Stimulated activated memory B cell treated with anti-CD40 and anti-IgM and Interleukin-4, amounts not matched to agents 10 μg/mL and 1 μg/mL and 100 μg/mL, for 72 hours (primary cell): ENCODE measurements at regions not wholly inside any gene's neighbourhood (a gene's known extent, or its start where the extent isn't known, plus 50 kb on each side); places are given as distances from the start of the nearest gene placed in this dataset.

Source experiments
- ATAC-seq: fragments of 150-1000 bp; cut with Tn5 transposase; 2 replicates; pipeline ENCODE4 v1.10.0; 2021
- H3K27ac Mint-ChIP-seq: one replicate; pipeline ENCODE4 v1.8.0; 2022; ENCODE audit warnings: mild to moderate bottlenecking, mixed read lengths
- H3K27me3 Mint-ChIP-seq: one replicate; pipeline ENCODE4 v1.8.0; 2022; ENCODE audit warnings: mixed read lengths
- H3K36me3 Mint-ChIP-seq: one replicate; pipeline ENCODE4 v1.8.0; 2022; ENCODE audit warnings: mixed read lengths
- H3K4me1 Mint-ChIP-seq: one replicate; pipeline ENCODE4 v1.8.0; 2022; ENCODE audit warnings: mixed read lengths
- H3K4me3 Mint-ChIP-seq: one replicate; pipeline ENCODE4 v1.8.0; 2022; ENCODE audit warnings: mild to moderate bottlenecking, moderate library complexity, mixed read lengths
- H3K9me3 Mint-ChIP-seq: one replicate; pipeline ENCODE4 v1.8.0; 2022; ENCODE audit warnings: mixed read lengths

DNA sequence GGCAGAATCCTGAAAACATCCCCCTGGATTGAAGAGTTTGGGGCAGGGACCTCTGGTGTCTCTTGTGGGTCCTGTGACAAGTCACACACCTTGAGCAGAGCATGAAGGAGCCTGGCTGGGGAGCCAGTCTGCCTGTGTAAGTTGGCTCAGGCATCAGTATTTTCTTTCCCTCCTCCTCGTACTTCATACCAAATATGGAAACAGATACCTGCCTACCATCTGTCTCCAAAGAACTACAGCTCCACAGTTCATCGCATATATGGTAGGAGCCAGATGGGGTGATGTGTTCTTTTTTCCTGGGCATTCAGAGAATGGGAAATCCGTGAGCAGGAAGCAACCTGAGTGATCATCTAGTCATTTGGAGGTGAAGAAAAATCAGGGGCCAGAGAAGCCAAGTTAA is 177.3 kb upstream of the RAD23B start:
- no peak overlapping the region for H3K27ac Mint-ChIP-seq
- peaks cover 24% of the 10 kb centered on the region for H3K27me3 Mint-ChIP-seq
- H3K36me3 Mint-ChIP-seq, result no peaks in the 10 kb centered on the region
- peaks cover 2% of the 10 kb centered on the region for H3K9me3 Mint-ChIP-seq
- no peaks in the 10 kb centered on the region for H3K4me1 Mint-ChIP-seq
- H3K4me3 Mint-ChIP-seq, result no peak overlapping the region
- no peak for ATAC-seq

- no peaks in the 10 kb centered on the region for H3K36me3 Mint-ChIP-seq
- no peak overlapping the region for H3K4me3 Mint-ChIP-seq
- no peak overlapping the region for H3K27ac Mint-ChIP-seq
- no peaks in the 10 kb centered on the region for H3K4me1 Mint-ChIP-seq
- H3K9me3 Mint-ChIP-seq, result peaks cover 2% of the 10 kb centered on the region
- peaks cover 24% of the 10 kb centered on the region for H3K27me3 Mint-ChIP-seq
- ATAC-seq, result no peak
Measured at GRCh38 chr9:107106416-107106815, 176.7 kb upstream of the RAD23B start.

DNA sequence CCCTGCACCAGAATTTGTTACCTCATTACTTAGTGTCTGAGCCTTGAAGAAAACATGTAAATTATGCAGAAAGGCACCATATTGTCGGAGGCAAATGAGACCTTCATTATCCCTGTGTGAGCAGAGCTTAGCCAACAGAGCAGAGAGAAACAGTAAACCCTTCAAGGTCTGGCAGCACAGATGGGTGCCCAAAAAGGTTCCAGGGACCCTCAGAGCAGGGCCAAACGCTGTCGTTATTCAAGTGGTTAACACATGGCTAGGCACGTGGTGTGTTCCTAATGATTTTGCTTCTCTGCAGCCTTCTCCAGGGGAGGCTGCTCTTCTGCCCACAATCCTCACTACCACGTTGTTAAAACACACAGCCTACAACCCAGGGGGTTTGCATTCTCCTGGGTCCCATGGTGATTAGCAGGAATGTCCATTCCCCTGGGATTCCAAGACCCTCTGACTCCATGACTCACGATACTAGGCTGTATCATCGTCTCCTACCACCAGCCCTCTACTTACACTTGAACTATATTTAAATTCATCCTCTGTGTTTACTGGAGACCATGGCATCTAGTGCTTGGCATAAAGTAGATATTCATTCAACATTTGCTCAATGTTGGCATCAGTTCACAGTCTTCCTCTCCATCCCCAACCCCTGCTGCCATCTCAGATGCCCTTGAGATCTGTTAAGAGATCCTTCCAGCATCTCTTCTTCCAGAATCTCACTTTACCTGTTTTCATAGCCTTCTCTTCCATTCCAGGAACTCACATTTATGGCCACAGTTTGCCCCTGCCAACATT is 174.5 kb upstream of the RAD23B start:
- no peaks in the 10 kb centered on the region for H3K36me3 Mint-ChIP-seq
- ATAC-seq, result no peak
- peaks cover 6% of the 10 kb centered on the region for H3K4me1 Mint-ChIP-seq
- H3K9me3 Mint-ChIP-seq, result peaks cover 2% of the 10 kb centered on the region
- H3K4me3 Mint-ChIP-seq, result no peak overlapping the region
- H3K27ac Mint-ChIP-seq, result no peak overlapping the region
- peaks cover 34% of the 10 kb centered on the region for H3K27me3 Mint-ChIP-seq

DNA sequence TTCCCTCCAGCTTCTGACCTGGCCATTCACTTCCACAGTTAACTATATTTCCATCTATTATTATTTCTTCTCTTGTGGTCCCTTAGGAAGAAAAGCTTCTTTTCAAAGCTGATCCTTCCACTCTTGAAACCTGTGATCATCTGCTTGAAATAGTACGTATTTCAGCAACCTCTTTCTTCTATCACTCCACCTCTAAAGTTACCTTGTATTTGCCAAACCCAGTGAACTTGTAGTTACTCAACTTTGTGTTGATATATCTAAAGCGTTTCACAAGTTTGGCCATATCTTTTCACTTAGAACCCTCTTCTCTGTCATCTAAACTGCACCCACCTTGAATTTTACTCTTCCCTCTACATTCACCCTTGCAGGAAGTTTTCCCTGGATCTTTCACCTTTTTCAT is 173.8 kb upstream of the RAD23B start:
- no peak overlapping the region for H3K27ac Mint-ChIP-seq
- H3K9me3 Mint-ChIP-seq, result peaks cover 2% of the 10 kb centered on the region
- H3K36me3 Mint-ChIP-seq, result no peaks in the 10 kb centered on the region
- H3K4me1 Mint-ChIP-seq, result peaks cover 9% of the 10 kb centered on the region
- ATAC-seq, result no peak
- H3K27me3 Mint-ChIP-seq, result peaks cover 38% of the 10 kb centered on the region
- no peak overlapping the region for H3K4me3 Mint-ChIP-seq

DNA sequence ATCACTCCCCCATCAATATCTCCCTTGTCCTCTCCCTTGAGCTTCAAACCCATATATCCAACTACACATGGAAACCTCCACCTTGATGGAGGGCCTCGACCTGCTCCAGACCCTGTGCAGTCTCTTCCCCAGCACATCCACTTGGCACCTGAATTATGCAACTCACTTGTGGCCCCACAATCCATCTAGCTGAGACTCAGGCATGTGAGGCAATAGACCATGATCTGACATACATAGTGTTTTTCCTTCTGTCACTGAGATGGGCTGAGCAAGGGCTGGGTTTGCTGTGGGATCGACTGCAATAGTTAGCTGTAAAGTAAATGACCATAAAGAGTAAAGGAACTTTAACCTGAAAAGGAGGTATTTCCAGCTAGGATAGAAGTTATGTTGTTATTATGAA is 172.9 kb upstream of the RAD23B start:
- no peak for ATAC-seq
- H3K9me3 Mint-ChIP-seq, result peaks cover 2% of the 10 kb centered on the region
- no peak overlapping the region for H3K4me3 Mint-ChIP-seq
- H3K27me3 Mint-ChIP-seq, result peaks cover 40% of the 10 kb centered on the region
- H3K4me1 Mint-ChIP-seq, result peaks cover 14% of the 10 kb centered on the region
- no peaks in the 10 kb centered on the region for H3K36me3 Mint-ChIP-seq
- no peak overlapping the region for H3K27ac Mint-ChIP-seq

DNA sequence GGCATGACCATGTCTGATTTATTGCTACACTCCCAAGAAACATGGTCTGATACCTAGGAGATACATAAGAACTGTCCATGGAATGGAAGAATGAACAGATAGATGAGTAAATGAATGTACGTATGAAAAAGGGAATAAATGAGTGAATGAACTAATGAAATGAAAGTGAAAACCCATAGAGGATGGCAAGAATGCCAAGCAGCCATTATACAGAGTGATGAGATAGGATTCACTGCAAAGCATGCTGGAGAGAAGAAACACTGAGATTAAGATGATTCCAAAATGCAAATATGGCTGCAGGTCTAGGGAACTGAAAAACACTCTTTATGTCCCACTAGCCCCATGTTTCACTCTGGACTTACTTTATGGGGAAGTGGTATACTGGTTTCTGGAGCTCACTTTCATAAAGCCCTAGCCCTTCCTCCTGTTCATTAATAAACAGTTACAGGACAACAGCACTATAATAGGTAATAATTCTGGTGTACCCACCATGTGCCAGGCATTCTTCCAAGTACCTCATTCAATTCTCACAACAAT is 170.3 kb upstream of the RAD23B start:
- Mint-ChIP-seq H3K27ac (no peak overlapping the region), H3K4me1 (peaks cover 14% of the 10 kb centered on the region), H3K4me3 (no peak overlapping the region), H3K27me3 (peaks cover 34% of the 10 kb centered on the region), H3K9me3 (peaks cover 2% of the 10 kb centered on the region), H3K36me3 (no peaks in the 10 kb centered on the region)
- ATAC-seq, result peak; percentile 66

GRCh38 chr9:107118863-107119624 is 164.0 kb upstream of the RAD23B start:
- Mint-ChIP-seq H3K4me3 (no peak overlapping the region), H3K27ac (no peak overlapping the region), H3K27me3 (peaks cover 20% of the 10 kb centered on the region), H3K4me1 (peaks cover 8% of the 10 kb centered on the region), H3K9me3 (no peaks in the 10 kb centered on the region), H3K36me3 (no peaks in the 10 kb centered on the region)
- no peak for ATAC-seq

DNA sequence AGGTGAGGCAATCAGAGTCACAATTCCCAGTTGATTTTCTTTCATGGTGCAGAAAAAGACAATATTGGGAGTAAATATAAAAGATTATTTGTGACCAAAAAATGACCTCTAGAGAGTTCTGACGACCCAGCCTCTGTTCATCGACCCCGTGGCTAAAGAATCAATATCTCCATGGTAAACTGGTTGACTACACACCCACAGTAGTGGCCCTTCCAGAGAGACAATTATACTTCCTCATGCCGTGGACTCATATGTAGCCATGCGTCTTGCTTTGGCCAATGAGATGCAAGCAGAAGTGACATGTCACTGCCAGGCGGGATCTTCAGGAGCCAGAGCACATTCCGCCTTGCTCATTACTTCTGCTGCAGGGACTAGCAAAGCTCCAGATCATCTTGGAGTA is 163.3 kb upstream of the RAD23B start:
- H3K4me3 Mint-ChIP-seq, result no peak overlapping the region
- no peaks in the 10 kb centered on the region for H3K9me3 Mint-ChIP-seq
- no peak for ATAC-seq
- no peaks in the 10 kb centered on the region for H3K36me3 Mint-ChIP-seq
- H3K27me3 Mint-ChIP-seq, result peaks cover 15% of the 10 kb centered on the region
- peaks cover under 1% of the 10 kb centered on the region for H3K4me1 Mint-ChIP-seq
- no peak overlapping the region for H3K27ac Mint-ChIP-seq

DNA sequence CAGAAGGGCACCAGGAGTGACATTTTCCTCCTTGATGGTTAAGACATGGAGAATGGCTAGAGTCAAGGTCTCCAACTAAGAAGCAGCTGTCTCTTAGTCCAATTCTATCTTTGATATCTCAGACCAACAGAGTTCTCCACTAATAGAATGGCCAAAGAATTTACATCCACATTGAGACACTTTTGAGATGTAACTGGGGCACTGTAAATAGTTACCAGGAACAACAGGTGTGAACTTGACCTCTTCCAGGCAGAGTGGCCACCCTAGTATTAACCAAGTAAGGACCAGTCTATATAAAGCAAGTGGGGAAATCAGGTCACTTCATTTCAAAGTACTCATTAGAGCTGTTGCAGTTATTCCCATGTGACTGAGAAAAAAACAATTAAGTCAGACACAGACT is 159.7 kb upstream of the RAD23B start:
- no peaks in the 10 kb centered on the region for H3K36me3 Mint-ChIP-seq
- no peak overlapping the region for H3K27ac Mint-ChIP-seq
- peaks cover 14% of the 10 kb centered on the region for H3K27me3 Mint-ChIP-seq
- no peak for ATAC-seq
- H3K4me3 Mint-ChIP-seq, result no peak overlapping the region
- H3K9me3 Mint-ChIP-seq, result no peaks in the 10 kb centered on the region
- H3K4me1 Mint-ChIP-seq, result no peaks in the 10 kb centered on the region

DNA sequence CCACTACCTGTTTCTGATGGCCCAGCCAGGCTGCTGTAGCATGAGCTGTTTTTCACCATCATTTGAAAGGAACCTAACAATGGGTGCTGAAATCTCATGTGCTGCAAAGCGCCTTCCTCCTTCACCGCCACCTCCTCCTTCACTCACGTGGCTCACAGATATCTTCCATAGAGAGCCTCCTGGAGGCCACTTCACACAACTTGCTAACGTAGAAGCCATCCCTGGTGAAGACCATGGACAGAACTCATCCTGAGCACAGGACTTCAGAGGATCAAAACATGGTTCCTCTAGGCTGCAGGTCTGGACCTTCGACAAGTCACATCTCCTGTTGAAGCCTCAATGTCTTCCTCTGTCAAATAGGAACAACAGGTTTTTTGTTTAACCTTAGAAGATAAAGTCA is 155.5 kb upstream of the RAD23B start:
- Mint-ChIP-seq H3K27me3 (peaks cover 7% of the 10 kb centered on the region), H3K9me3 (no peaks in the 10 kb centered on the region), H3K4me3 (no peak overlapping the region), H3K27ac (no peak overlapping the region), H3K36me3 (no peaks in the 10 kb centered on the region), H3K4me1 (no peaks in the 10 kb centered on the region)
- ATAC-seq, result no peak

DNA sequence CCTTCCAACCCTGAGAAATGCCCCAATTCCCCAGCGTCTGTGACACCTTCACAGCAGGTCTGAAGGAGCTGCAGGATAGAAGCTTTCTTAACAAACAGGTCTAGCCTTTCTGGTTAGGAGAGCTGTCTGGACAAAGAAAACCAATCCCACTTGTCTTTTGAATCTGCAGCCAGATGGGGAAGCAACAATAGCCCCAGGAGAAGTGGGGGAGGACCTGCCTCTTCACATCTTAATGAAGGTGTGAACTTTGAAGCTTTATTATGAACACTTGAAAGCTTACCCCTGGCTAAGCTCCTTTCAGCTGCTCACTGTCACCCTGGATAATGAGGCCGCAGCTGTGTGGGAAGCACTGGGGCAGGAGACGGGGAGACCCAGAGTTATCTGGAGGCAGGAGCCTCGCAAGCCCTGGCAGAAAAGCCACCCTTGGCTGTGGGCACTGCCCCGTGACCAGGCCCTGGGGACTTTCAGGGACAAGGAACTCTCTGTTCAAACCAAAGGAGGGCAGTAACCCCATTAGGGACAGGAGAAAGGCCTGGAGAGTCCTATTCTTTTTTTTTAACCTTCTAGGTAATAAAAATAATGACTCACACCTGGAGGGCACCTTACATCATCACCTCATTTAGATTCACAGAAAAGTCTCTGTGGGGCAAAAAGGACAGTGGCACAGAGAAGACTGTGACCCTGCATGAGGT is 151.8 kb upstream of the RAD23B start:
- no peak for ATAC-seq
- Mint-ChIP-seq H3K4me1 (no peaks in the 10 kb centered on the region), H3K4me3 (no peak overlapping the region), H3K27ac (no peak overlapping the region), H3K36me3 (no peaks in the 10 kb centered on the region), H3K27me3 (peaks cover 7% of the 10 kb centered on the region), H3K9me3 (no peaks in the 10 kb centered on the region)

GRCh38 chr9:107136296-107136695 is 146.8 kb upstream of the RAD23B start:
- Mint-ChIP-seq H3K27me3 (peaks cover 19% of the 10 kb centered on the region), H3K4me1 (no peaks in the 10 kb centered on the region), H3K36me3 (no peaks in the 10 kb centered on the region), H3K9me3 (no peaks in the 10 kb centered on the region), H3K4me3 (no peak overlapping the region), H3K27ac (no peak overlapping the region)
- ATAC-seq, result no peak

DNA sequence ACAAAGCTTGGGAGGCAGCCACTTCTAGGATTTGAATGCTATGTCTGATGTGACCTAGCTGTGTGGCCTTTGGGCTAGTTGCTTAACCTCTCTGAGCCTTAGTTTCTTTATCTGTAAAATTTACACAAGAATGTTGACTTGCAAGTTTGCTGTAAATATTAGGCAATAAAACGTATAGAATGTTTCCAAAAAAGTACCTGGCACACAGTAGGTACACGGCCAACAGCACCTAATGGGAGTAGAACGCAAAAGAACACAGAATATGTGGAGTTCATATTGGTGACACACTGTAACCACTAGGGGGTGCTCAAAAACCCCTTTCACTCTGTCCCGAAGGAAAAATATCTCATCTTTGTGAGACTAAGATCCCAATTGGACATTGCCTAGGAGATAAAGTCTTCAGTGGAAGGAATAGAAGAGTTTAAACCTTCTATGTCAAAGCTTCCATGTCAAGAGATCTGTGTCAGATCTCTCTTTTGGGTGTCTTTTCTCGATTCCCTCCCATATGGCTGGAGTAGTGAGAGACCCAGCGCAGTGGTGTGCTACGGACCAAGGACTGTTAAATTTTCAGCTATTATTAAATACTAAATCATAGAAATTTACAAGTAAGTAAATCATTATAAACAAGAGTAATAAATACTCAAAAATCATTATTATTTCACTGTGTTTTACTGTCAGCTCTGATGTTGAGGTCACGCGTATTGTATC is 145.4 kb upstream of the RAD23B start:
- Mint-ChIP-seq H3K9me3 (no peaks in the 10 kb centered on the region), H3K4me3 (no peak overlapping the region), H3K4me1 (no peaks in the 10 kb centered on the region), H3K27me3 (peaks cover 31% of the 10 kb centered on the region), H3K27ac (no peak overlapping the region), H3K36me3 (no peaks in the 10 kb centered on the region)
- ATAC-seq, result no peak

DNA sequence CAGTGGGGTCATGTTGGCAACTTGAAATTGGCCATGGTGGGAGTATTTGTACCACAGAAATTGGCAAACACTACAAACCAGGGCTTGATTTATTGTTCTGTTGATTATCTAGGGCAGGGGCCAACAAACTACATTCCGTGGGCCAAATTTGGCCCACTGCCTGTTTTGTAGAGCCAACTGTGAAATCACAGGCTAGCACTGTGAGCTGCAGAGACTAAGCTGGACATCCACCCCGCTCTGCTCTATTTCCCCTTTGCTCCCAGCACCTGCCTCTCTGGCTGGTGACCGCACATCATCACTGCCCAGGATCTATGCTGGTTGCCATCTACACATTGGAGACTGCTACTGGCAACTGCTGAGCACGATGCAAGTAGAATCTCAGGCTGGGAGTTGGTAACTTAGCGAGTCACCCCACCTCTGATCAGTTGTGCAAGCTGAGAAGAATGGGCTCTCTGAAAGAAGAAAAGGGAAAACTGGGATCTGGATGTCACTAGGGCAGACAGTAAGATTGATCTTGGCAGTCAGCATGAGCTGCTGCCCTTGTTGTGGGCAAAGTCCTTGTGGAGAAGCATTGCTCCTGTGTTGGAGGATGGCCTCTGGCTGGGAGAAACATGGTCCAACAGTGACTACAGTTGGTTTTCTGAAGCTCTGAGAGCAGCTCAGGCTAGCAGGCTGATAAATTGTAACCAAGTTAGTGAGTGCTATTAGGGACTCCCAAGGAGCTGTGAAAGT is 144.7 kb upstream of the RAD23B start:
- H3K9me3 Mint-ChIP-seq, result no peaks in the 10 kb centered on the region
- no peaks in the 10 kb centered on the region for H3K4me1 Mint-ChIP-seq
- no peak for ATAC-seq
- H3K36me3 Mint-ChIP-seq, result no peaks in the 10 kb centered on the region
- no peak overlapping the region for H3K27ac Mint-ChIP-seq
- H3K27me3 Mint-ChIP-seq, result peaks cover 31% of the 10 kb centered on the region
- H3K4me3 Mint-ChIP-seq, result no peak overlapping the region
